ENCODE measurements at regions not wholly inside any gene's neighbourhood (a gene's known extent, or its start where the extent isn't known, plus 50 kb on each side); places are given as distances from the start of the nearest gene placed in this dataset.
"Not testable (repeated sequence)": the region's sequence is repeated elsewhere in the genome, so short reads cannot be mapped to it uniquely, and the experiment has no call there.

DNA sequence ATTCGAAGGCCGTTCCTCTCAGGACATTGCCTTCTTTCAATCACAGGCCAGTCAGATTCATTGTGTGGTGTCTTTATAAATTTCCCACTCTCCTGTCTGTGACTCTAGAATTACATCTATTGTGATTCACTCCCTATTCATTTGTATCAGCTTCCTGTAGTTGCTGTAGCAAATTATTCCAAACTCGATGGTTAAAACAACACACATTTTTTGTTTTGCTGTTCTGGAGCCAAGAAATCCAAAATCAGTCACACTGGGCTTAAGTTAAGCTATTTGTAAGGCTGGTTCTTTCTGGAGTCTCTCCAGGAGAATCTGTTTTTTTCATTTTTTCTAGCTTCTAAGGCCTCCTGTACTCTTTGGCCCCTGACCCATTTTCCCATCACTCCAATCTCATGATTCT is 1487.0 kb upstream of the SLC10A2 start:
- no peak for DNase-seq

DNA sequence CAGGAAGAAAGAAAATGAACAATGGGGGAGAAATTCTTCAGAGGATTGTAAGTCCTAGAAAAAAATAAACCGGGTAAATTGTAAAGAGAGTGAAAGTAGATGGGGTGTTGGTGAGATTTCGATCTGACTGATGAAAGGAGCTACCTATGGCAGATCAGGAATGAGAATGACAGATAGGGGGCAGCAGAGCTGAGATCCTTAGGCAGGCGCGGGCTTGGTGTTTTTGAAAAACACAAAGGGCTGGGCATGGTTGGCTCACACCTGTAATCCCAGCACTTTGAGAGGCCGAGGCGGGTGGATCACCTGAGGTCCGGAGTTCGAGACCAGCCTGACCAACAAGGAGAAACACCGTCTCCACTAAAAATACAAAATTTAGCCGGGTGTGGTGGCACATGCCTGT is 1468.6 kb upstream of the SLC10A2 start:
- no peak for DNase-seq

GRCh38 chr13:104532132-104532531 is 1465.9 kb upstream of the SLC10A2 start:
- no peak for DNase-seq

- DNase-seq: no peak
Measured at GRCh38 chr13:104530741-104531140, 1464.5 kb upstream of the SLC10A2 start.

DNA sequence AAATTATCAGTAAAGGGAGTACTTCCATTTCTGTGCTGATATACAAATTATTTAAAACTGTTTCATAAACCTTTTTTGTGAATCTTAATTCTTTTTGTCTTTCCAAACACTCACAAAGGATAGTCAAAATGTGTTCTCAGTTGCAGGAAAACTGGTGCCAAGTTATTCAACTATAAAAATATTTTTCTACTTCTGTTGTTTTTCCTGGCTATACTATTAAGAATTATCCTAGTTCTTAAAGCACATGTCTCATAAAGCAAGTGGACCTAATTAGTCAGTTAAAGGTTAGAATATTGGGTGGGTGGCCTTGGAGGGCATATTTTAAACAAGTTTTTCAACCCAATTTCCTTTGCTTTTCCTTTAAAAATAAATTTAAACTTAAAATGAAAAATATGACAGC is 1460.3 kb upstream of the SLC10A2 start:
- no peak for DNase-seq

DNA sequence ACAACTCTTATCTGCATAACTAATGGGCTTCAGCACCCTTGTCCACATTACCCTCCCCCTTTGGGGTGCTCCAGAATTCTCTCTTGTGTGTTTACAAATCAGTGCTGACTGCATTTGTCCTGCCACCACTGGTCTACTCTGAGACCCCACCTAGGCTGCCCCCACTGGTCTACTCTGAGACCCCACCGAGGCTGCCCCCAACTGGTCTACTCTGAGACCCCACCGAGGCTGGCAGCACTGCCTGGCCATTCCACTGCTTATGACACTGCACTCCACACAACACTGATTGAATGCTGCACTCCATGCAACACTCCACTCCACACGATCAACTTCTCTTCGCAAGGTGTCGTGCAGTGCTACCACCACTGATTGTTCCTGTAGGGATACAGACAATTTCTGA is 1459.2 kb upstream of the SLC10A2 start:
- no peak for DNase-seq

- no peak for DNase-seq
Measured at GRCh38 chr13:104522235-104523072, 1456.2 kb upstream of the SLC10A2 start.

DNA sequence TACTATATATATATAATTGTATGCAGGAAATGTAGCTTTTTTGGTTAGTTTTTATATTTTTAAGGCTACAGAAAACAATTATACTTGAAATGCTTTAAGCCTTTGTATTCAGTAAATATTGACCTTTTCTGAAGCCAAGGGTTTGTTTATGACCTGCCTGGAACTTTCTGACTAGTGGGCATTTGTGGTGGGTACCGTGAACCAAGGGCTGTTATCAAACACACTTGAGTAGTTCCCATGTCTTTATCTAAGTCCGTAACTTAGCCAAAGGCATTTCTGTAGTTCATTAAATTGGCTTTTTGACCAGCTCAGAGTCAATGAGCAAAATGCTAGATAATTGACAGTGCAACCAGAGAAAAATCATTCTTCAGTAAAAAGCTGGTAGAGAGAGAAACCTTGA is 1444.2 kb upstream of the SLC10A2 start:
- DNase-seq: no peak

DNA sequence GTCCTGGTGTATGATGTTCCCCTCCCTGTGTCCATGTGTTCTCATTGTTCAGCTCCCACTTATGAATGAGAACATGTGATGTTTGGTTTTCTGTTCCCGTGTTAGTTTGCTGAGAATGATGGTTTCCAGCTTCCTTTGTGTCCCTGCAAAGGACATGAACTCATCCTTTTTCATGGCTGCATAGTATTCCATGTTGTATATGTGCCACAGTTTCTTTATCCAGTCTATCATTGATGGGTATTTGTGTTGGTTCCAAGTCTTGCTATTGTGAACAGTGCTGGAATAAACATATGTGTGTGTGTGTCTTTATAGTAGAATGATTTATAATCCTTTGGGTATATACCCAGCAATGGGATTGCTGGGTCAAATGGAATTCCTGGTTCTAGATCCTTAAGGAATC is 1427.3 kb upstream of the SLC10A2 start:
- DNase-seq: not testable (repeated sequence)

DNA sequence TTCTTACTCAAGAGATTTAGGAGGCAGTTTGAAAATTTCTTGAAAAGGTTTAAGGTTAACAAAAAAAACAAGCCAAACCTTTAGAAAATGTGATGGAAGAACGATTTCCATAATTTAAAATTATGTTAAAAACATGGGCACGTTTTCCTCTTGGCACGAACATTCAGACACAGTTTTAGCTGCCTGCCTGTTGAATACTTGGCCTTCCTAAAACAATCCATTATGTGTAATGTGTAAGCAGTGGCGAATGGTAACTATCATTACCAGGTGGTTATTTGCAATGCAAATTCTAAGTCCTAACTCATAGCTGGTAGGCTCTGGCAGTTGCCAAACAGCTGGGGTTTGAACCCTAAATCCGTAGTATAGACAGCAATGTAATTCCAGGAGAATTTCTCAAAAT is 1425.7 kb upstream of the SLC10A2 start:
- DNase-seq: no peak

GRCh38 chr13:104487006-104487405 is 1420.8 kb upstream of the SLC10A2 start:
- DNase-seq: no peak

DNA sequence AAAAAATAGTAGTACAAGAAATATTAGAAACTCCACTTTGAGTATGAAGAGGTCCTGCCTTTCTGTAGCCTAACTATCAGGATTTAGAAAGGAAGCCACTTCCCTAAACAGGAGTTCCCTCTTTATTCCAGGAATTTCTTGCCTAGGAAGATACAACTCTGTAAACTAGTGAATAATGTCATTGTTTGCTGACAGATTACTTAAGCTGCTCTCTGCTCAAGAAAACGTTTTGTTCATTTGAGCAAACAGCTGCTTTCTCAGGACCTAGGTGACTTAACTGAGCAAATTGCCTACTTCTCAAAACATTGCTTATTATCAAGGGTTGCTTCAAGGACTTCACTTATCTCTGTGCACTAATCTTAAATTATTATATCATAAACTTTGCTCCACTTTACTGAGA is 1419.4 kb upstream of the SLC10A2 start:
- DNase-seq: no peak

- DNase-seq: no peak
Measured at GRCh38 chr13:104483631-104484030, 1417.4 kb upstream of the SLC10A2 start.

GRCh38 chr13:104477261-104477660 is 1411.0 kb upstream of the SLC10A2 start:
- no peak for DNase-seq

GRCh38 chr13:104473936-104474335 is 1407.7 kb upstream of the SLC10A2 start:
- DNase-seq: no peak

GRCh38 chr13:104466016-104466415 is 1399.8 kb upstream of the SLC10A2 start:
- DNase-seq: no peak

- DNase-seq: no peak
Measured at GRCh38 chr13:104461049-104461448, 1394.8 kb upstream of the SLC10A2 start.

- no peak for DNase-seq
Measured at GRCh38 chr13:104460554-104460953, 1394.3 kb upstream of the SLC10A2 start.

GRCh38 chr13:104450006-104450405 is 1383.8 kb upstream of the SLC10A2 start:
- DNase-seq: no peak

- no peak for DNase-seq
Measured at GRCh38 chr13:104447348-104447747, 1381.1 kb upstream of the SLC10A2 start.

DNA sequence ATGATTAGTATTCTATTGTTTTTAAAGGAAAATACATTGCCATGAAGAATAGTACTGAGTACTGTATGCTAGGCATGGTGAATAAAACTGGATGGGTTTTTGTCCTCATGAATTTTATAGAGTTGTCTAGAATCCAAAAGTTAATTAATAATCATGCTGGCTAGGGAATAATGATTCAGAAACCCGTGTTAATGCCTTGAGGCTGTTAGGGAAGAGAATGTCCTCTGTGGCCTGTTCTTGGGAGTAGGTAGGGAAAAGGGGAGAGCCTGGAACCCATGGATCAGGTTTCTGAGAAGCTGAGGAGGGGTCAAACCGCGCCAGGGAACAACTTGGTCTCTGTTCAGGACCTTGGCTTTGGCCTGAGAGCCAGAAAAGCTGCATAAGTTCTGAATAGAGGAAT is 1376.3 kb upstream of the SLC10A2 start:
- no peak for DNase-seq

- DNase-seq: no peak
Measured at GRCh38 chr13:104436555-104436954, 1370.3 kb upstream of the SLC10A2 start.

DNA sequence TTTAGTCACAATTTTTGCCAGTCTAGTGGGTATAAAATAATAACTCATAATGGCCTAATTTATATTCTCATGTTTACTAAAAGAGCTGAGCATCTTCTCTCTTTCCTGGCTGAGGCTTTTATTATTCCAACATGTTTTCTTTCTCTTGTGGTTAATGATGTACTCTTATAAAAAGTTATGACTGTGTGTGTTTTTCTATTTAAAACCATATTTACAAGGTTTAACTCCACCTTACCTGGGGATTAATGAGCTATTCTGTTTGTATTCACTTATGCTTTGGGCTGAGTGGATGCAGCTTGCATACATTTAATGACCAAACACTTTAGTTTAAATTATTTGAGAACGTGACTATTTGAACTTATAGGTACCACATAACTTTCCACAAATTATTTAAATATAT is 1365.7 kb upstream of the SLC10A2 start:
- DNase-seq: no peak

- no peak for DNase-seq
Measured at GRCh38 chr13:104426435-104426834, 1360.2 kb upstream of the SLC10A2 start.

DNA sequence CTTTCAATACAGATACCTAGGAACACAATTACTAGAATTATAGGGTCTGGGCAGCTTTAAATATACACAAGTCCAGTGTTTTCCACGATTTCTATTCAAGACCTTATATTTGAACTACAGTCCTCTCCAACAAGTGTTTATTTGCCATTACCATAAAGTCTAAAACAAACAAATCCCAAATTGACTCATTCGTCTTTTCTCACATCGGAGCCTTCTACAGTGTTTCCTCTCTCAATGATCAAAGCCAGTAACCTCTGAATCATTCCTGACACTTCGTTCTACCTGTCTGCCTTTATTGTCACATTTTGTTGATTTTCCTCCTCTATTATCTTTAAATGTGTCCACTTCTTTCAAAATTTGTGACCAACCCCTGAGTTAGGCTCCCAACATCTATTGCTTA is 1356.5 kb upstream of the SLC10A2 start:
- DNase-seq: no peak
